ENCODE measurements at regions not wholly inside any gene's neighbourhood (a gene's known extent, or its start where the extent isn't known, plus 50 kb on each side); places are given as distances from the start of the nearest gene placed in this dataset.

GRCh38 chr22:22043296-22044078 is 60.9 kb upstream of the TOP3B start:
- Histone ChIP-seq H3K9me3 (no peaks in the 10 kb centered on the region), H3K27ac (no peak overlapping the region), H3K36me3 (no peaks in the 10 kb centered on the region), H3K27me3 (no peaks in the 10 kb centered on the region), H3K4me1 (no peaks in the 10 kb centered on the region), H3K4me3 (no peak overlapping the region)
- TF ChIP-seq POLR2A (IDR thresholded peaks at IDR 0.05): no peak
- TF ChIP-seq, protein P1, sequence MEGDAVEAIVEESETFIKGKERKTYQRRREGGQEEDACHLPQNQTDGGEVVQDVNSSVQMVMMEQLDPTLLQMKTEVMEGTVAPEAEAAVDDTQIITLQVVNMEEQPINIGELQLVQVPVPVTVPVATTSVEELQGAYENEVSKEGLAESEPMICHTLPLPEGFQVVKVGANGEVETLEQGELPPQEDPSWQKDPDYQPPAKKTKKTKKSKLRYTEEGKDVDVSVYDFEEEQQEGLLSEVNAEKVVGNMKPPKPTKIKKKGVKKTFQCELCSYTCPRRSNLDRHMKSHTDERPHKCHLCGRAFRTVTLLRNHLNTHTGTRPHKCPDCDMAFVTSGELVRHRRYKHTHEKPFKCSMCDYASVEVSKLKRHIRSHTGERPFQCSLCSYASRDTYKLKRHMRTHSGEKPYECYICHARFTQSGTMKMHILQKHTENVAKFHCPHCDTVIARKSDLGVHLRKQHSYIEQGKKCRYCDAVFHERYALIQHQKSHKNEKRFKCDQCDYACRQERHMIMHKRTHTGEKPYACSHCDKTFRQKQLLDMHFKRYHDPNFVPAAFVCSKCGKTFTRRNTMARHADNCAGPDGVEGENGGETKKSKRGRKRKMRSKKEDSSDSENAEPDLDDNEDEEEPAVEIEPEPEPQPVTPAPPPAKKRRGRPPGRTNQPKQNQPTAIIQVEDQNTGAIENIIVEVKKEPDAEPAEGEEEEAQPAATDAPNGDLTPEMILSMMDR (IDR thresholded peaks at IDR 0.05): no peak
- no peak for TF ChIP-seq EP300 (IDR thresholded peaks at IDR 0.05)
- no peak for TF ChIP-seq POLR2AphosphoS5 (IDR thresholded peaks at IDR 0.05)
- intact Hi-C loops (cut with DNase I): no loop called here
- 55 to 68% methylated on average over 11 of the region's 11 CpGs for WGBS, 2 donors
- DNase-seq: no peak

- Histone ChIP-seq H3K4me1 (no peaks in the 10 kb centered on the region), H3K36me3 (no peaks in the 10 kb centered on the region), H3K9me3 (no peaks in the 10 kb centered on the region), H3K4me3 (no peak overlapping the region), H3K27me3 (no peaks in the 10 kb centered on the region), H3K27ac (no peak overlapping the region)
- intact Hi-C loops (cut with DNase I): no loop called here
- no peak for DNase-seq
- TF ChIP-seq POLR2AphosphoS5 (IDR thresholded peaks at IDR 0.05) (no peak), POLR2A (IDR thresholded peaks at IDR 0.05) (no peak), EP300 (IDR thresholded peaks at IDR 0.05) (no peak)
- TF ChIP-seq, protein P1 (IDR thresholded peaks at IDR 0.05): no peak
- 55 to 63% methylated on average over 7 of the region's 7 CpGs for WGBS, 2 donors
Measured at GRCh38 chr22:22042599-22043295, 60.2 kb upstream of the TOP3B start.

GRCh38 chr22:22042009-22042408 is 59.4 kb upstream of the TOP3B start:
- no peak overlapping the region for H3K4me3 ChIP-seq
- no peaks in the 10 kb centered on the region for H3K9me3 ChIP-seq
- no peaks in the 10 kb centered on the region for H3K36me3 ChIP-seq
- TF ChIP-seq POLR2A (IDR thresholded peaks at IDR 0.05) (no peak), EP300 (IDR thresholded peaks at IDR 0.05) (no peak)
- TF ChIP-seq, protein P1 (IDR thresholded peaks at IDR 0.05): no peak
- no peaks in the 10 kb centered on the region for H3K4me1 ChIP-seq
- intact Hi-C loops (cut with DNase I): no loop called here
- no peaks in the 10 kb centered on the region for H3K27me3 ChIP-seq
- H3K27ac ChIP-seq: no peak overlapping the region
- 19 to 29% methylated on average over 1 of the region's 1 CpG for WGBS, 2 donors
- no peak for DNase-seq

DNA sequence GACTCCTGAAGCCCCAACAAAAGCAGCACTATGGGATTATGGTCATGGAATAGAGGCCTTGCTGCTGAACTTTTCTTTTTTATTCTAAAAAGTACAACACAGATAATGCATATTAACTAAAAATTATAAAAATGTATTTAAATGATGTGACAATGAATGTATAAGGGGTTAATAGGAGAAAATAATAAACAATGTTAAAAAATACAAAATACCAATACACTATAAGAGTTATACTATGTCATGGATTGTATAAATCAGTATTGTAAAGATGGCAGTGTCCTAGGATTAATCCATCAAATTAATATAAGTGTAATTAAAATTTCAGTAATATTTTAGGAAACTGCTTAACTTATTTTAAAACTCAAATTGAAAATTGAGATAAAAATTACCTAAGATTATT is 58.3 kb upstream of the TOP3B start:
- H3K4me3 ChIP-seq: no peak overlapping the region
- no peak for DNase-seq
- no peaks in the 10 kb centered on the region for H3K27me3 ChIP-seq
- no peak overlapping the region for H3K27ac ChIP-seq
- no peaks in the 10 kb centered on the region for H3K4me1 ChIP-seq
- H3K9me3 ChIP-seq: no peaks in the 10 kb centered on the region
- H3K36me3 ChIP-seq: no peaks in the 10 kb centered on the region
- no peak for TF ChIP-seq EP300 (IDR thresholded peaks at IDR 0.05)
- no peak for TF ChIP-seq POLR2AphosphoS5 (IDR thresholded peaks at IDR 0.05)
- TF ChIP-seq POLR2A (IDR thresholded peaks at IDR 0.05): no peak
- intact Hi-C loops (cut with DNase I): no loop called here

- DNase-seq: no peak
- Histone ChIP-seq H3K4me3 (no peak overlapping the region), H3K27ac (no peak overlapping the region), H3K36me3 (no peaks in the 10 kb centered on the region), H3K4me1 (no peaks in the 10 kb centered on the region), H3K9me3 (no peaks in the 10 kb centered on the region), H3K27me3 (no peaks in the 10 kb centered on the region)
- TF ChIP-seq, protein P1 (IDR thresholded peaks at IDR 0.05): no peak
- no peak for TF ChIP-seq POLR2A (IDR thresholded peaks at IDR 0.05)
- TF ChIP-seq POLR2AphosphoS5 (IDR thresholded peaks at IDR 0.05): no peak
- TF ChIP-seq EP300 (IDR thresholded peaks at IDR 0.05): no peak
- intact Hi-C loops (cut with DNase I): no loop called here
- WGBS, 2 donors: 74 to 86% methylated on average over 3 of the region's 3 CpGs
Measured at GRCh38 chr22:22040472-22040871, 57.9 kb upstream of the TOP3B start.

Data from sigmoid colon (tissue), 6 donors.